CD4-positive, alpha-beta T cell treated with Interleukin-21 for 1 hour (primary cell): ENCODE measurements at regions not wholly inside any gene's neighbourhood (a gene's known extent, or its start where the extent isn't known, plus 50 kb on each side); places are given as distances from the start of the nearest gene placed in this dataset.

Source experiments
- DNase-seq: peaks from one replicate; pipeline ENCODE4 v3.0.0-alpha.2; 2020

DNA sequence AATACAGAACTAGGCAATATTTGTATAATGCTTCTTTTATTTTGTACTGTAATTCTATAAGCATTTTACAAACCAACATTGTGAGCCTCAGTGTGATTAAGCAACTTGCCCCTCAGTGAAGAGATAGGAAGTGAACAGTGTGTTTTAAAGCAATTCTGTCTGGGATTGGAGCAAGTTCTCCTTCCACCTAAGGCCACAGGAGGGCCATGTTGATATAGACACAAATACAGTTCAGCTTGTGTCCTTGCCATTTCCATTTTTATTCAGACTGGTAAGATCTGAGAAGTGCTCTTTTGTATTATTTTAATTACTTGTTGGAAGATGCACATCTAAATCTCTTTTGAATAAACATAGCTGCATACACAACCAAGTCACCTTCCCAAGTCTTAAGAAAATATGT is 416.3 kb upstream of the COBL start:
- DNase-seq: no peak

DNA sequence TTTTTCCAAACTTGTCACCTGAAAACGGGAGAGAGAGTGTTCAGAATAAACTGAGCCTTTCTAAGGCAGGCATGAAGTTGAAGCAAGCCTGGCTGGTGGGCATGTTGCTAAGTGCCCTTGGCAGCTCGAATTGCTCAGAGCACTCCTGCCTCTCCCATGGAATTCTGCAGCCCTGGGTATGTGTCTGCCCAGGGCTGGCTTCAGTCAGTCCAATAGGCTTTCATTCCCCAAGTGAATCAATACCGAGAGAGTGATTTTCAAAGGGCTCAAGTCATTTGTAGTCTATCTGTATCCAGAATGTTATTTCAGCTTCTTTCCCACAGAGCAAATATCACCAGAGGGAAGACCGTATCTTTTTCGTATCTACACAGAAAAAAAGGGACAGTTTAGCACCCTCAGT is 415.5 kb upstream of the COBL start:
- no peak for DNase-seq

DNA sequence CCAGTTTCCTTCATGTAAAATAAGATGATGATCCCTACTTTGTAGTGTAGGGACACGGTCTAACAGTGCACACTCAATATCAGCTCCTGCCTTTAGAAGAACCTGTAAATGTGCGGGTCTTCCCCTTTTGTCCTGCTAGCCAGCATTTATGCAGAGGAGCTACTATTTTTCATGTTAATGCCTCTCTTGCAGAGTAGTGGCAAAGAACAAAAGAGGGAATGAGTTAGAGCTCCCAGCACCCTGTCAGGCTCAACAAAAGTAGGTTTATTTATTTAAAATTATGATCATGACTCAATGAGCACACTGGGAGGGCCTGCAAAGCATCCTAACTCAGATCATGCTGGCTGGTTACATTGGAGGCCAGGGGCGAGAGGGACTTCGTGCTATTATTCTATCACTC is 414.5 kb upstream of the COBL start:
- no peak for DNase-seq

DNA sequence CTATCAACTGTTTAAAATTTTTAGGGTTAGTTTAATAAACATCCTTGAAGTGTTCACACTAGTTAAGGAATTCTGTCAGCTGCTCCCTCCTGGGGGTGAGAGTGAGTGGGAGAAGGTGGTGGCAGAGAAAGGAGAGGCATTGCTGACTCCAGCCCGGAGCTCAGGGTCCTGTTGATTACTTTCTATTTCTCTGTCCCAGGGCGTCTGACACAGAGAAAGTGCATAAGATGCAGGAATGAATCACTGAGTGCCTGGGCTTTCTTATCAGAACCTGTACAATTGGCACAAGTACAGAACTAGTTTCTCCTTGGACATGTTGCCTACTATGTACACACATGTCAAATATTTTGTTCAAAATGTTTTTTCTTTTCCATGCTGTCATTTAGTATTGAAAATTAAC is 410.8 kb upstream of the COBL start:
- DNase-seq: no peak

DNA sequence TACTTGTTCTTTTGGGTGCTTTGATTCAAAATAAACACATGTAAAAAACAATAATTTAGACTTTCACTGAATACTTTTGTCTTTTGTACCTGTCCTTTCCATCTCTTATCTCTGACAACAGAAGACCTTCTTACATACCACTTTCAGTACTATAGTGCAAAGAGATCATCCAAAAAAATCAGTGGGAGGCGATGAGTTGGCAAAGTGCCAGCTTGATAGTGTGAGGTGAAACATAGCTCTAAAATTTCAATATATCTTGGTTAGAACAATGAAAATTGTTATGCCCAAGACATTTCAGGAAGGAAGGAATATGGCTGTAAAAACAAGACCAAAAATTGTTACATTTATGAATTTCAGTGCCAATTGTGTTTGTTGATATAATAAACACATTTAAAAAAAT is 390.2 kb upstream of the COBL start:
- no peak for DNase-seq

DNA sequence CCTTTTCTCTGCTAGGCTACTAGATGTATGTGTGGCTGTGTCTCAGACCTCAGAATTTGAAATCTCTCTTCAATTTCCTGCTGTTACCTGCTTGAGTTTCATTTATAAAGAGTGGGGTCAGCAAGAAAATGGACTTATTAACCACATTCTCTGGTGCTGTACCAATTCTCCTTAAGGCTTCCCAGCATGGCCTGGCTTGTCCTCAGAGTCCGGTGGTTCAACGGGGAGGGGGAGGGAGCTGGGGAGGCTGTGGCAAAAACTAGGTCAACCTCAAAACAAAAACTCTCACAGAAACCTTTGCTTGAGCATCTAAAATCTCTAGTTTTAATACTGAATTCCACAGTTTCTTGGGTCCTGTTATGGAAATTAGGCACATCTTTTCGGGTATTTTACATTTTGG is 389.1 kb upstream of the COBL start:
- DNase-seq: no peak

DNA sequence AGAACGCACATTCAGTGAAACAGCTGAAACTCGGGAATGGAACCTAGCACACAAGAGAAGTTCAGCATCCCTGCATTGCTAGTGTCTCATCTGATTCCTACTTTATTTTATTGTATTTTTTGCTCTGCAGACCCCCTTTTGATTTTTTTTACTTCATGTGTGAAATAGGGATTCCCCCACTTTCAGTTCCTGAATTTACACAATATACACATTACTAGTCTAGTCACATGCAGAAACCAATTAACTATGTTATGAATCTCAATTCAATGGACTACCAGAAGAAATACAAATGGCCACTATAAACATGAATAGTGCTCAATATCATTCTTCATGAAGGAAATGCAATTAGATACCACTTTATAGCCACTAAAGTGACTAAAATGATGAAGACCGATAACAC is 386.1 kb upstream of the COBL start:
- DNase-seq: no peak

DNA sequence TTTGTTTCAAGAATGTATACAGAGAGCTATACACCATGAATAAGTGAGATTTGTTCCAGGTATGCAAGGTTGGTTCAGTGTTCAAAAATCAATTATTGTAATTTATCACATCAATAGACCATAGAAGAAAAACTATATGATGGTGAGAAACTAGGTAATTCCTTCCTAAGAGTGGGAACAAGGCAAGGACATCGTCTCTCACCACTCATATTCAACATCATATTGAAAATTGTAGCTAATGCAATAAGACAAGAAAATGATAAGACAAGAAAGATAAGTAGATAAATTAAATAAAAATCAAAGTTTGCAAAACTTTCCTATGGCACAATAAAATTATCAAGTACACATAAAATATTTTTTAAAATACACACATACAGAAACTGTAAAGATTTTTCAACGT is 385.3 kb upstream of the COBL start:
- DNase-seq: no peak

- no peak for DNase-seq
These were observed 384.1 kb upstream of the COBL start for GRCh38 chr7:51700593-51701215.

- DNase-seq: no peak
These were observed 376.6 kb upstream of the COBL start for GRCh38 chr7:51693258-51693657.

- DNase-seq: no peak
These were observed 372.9 kb upstream of the COBL start for GRCh38 chr7:51689547-51689946.

DNA sequence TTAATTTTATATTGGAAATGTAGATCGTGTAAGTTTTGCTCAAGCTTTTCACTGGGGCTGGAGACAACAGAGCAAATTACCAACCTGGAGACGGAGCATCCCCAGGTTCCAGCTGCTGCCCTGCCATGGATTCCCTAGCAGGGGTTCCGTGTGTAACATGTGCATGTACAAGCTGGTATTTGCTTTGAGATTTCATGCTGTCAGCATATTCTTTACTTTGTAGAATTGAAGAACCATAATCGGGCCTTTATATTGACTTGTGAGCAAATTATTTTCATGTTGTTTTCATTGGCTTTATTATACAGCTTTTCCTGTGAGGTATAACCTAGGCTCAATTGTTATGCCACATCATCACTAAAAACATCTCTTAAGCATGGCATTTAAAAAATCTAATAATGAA is 369.2 kb upstream of the COBL start:
- no peak for DNase-seq

DNA sequence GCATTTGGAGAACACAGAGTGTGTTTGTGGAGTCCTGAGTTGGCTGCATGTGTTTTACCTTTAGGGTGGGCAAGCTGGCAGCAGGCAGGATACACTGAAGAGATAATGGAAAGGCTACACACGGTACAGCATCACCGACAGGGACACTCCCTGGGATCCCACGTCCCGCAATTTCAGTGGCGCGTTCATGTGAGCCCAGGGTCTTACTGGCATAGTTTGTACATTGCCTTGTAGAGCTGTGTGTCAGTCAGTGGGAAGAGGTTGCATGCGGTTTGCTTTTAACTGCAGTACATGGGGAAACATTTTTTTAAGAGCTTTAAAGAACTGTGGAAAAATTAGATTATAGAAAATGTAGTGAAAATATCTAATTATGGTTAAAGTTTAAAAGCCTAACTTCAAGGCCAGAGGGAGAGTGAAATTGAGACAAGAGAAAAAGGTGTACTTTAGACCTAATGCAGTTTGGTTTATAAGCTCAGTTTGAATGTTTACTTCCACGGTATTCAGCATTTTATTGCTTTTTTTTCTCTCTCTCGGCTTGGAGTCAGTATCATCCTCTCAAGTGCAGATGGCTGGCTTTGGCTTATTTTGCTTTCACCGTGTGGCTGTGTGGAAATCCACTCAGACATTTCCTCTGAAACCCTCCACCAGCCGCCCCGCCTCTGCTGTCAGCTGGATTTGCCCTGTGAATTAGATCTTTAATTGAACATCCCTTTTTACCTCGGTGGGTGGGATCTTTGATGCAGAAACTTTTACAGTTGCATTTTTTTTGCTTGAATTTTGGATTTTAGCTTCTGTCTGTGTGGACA is 364.2 kb upstream of the COBL start:
- no peak for DNase-seq

- no peak for DNase-seq
These were observed 362.7 kb upstream of the COBL start for GRCh38 chr7:51679358-51679757.

DNA sequence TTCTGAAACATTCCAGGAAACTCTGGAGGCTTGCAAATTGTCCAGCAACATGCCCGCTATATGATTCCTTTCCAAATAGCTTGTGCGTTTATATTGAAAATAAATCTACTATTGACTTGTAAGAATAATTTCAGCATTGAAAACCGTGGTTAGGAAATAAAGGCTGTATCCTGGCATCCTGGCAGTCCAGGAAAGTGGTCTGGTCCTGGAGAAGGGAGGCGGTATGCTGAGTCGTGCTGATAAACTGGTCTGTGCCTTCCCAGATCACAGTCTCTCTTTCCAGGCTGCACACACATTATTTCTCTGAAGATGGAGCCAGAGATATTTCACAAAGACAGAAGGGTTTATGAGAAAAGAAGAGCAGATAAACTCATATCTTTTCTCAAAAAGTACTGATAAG is 350.1 kb upstream of the COBL start:
- no peak for DNase-seq

- no peak for DNase-seq
These were observed 349.7 kb upstream of the COBL start for GRCh38 chr7:51666266-51666665.

DNA sequence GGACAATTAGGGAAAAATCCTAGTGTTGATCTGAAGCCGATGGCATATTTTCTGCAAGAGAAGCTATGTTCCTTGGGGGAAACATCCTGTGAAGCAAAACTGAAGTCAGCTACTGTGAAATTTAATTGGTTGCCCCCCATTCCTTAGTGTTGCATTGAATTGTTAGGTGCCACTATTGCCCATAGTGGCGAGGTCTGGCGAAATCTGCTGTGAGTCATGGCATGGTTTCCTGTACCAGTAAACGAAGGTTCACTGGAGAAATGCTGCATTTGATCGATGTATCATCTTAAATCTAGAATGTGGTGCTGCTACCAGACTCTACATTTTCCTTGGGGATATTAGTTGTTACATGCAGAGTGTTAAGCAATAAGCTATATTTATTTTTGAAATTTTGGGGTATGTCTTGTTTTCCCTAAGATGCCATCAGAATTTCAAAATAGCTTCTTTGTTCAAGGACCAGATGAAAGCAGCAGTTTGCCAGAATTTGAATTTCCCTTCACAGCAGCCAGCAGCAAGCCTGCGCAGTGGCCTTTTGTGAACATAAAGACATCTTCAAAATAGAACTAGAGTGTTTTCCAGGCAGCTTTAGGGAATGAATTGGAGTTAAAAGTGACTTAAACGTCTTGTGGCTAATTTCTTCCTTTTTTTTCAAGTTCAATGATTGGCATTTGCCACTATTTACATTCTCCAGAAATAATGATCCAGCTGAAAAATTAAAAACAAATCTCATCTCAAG is 348.6 kb upstream of the COBL start:
- no peak for DNase-seq

DNA sequence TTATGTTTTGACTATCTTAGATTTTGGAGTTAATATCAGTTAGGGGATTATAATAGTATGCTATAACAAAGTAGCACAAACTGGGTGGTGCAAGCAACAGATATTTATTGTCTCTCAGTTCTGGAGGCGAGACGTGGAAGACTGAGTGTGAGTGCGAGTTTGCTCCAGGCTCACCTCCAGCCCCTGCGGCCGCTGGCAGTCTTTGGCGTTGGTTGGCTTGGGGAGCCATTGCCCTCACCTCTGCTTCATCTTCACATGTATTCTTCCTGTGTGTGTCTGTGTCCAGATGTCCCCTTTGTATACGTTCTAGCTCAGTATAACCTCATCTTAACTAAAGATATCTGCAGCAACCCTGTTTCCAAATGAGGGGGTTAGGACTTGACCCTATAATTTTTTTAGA is 343.9 kb upstream of the COBL start:
- DNase-seq: no peak

DNA sequence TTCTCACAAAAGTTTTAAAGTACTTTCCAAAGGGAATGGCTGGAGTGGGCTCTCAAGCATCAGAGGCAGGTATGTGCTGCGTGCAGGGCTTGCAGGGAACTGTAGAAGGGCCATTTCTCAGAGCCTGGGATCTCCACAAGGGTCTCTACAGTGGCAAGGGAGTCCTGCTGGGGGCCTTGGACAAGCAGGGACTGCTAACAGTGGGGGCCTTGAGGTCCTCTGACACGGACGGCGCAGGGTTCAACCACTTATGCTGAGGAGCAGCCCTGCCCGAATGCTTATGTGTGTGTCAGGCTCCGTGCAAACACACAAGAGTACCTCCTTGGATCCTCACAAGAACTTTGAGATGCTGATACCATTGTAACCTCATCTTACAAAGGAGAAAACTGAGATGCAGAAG is 342.1 kb upstream of the COBL start:
- no peak for DNase-seq

- DNase-seq: no peak
These were observed 331.3 kb upstream of the COBL start for GRCh38 chr7:51647931-51648351.

DNA sequence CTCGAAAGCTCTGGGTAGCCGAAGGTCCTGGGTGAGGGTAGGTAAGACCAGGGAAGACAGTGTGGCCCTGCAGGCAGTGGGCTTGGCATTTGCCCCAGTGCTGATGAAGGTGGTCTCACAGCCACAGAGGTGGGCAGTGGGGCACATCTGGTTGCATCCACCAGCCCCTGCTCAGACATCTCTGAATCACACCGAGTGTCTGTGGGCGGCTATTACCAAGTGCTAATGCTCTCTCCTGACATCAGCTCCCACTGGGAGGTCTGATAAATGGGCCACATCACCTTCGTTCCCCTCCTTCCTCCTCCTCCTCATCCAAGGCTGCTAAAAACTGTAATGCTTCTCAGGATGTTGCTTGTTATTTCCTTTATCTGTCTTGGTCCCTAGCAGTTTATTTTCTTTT is 330.9 kb upstream of the COBL start:
- DNase-seq: no peak

GRCh38 chr7:51645702-51646298 is 329.2 kb upstream of the COBL start:
- DNase-seq: no peak

DNA sequence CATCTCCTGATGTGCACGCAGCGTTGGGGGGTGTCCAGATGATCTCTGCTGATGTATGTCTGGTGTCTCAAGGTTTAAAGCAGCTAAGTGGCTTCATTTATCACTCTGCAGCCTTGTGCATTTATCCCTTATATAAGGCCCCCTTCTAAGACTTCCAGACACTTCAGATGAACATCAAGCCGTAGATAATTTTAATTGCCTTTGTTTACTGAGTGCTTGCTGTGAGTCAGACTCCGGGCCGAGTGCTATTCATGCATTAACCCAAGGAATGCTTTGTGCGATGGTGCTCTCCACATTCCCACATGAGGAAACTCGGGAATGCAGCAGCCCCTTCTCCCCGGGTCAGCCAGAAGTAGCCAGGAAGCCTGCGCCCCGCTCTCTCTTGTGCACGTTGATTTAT is 328.6 kb upstream of the COBL start:
- no peak for DNase-seq

GRCh38 chr7:51644216-51644615 is 327.6 kb upstream of the COBL start:
- no peak for DNase-seq
